ENCODE measurements at regions not wholly inside any gene's neighbourhood (a gene's known extent, or its start where the extent isn't known, plus 50 kb on each side); places are given as distances from the start of the nearest gene placed in this dataset.
"Not testable (repeated sequence)": the region's sequence is repeated elsewhere in the genome, so short reads cannot be mapped to it uniquely, and the experiment has no call there.

DNA sequence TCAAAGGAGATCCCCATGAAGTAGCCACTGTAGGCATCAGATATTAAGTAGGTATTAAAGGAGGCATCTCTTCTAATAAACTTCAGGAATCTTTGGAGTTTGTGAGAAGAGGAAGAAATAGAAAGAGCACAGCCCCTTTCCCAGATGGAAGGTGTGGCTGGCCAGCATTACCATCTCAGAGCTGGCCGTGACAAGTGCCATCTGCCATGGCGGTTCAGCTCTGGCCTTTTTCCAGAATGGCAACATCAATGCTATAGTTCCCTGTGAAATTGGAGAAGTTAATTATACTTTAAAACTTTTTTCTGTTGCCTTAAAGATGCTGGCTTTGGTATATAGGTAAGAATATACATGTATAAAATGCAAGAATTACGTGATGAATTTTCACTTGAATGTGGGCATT lies 51.9 kb upstream of the MCUR1 start:
- H3K27ac ChIP-seq: no peak overlapping the region
- intact Hi-C loops (cut with DNase I; ENCODE audit: low total_unique reads): no loop called here

DNA sequence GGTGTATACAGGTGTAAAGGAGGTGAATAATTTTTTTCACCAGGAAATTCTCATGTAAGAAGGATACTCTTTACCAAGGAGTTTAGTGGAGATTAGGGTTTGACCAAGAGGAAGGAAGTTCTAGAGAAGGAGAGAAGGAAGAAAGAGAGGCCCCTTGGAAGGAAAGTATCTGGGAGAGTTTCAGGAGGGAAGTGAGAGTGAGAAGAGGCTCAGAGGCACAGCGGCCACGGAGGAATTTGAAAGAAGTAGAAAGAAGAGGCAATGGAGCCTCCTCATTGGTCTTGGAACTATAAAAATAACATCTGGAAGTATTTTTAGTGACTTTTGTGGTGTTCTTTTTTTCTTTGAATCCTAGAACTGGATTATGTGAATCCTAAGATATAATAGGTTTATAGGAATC lies 50.8 kb upstream of the MCUR1 start:
- Histone ChIP-seq H3K4me1 (peaks cover 0 to under 1% of the 10 kb centered on the region in 2 donors), H3K27me3 (peaks cover 4 to 5% of the 10 kb centered on the region in 2 donors), H3K4me3 (no peak overlapping the region), H3K27ac (no peak overlapping the region), H3K9me3 (no peaks in the 10 kb centered on the region), H3K36me3 (no peaks in the 10 kb centered on the region)
- intact Hi-C loops (cut with DNase I; ENCODE audit: low total_unique reads): no loop called here
- no peak for DNase-seq (ENCODE audit: low spot score in 2 of 2)
- TF ChIP-seq POLR2AphosphoS5 (IDR thresholded peaks at IDR 0.05) (no peak), POLR2A (IDR thresholded peaks at IDR 0.05) (no peak)
- TF ChIP-seq, protein P1, sequence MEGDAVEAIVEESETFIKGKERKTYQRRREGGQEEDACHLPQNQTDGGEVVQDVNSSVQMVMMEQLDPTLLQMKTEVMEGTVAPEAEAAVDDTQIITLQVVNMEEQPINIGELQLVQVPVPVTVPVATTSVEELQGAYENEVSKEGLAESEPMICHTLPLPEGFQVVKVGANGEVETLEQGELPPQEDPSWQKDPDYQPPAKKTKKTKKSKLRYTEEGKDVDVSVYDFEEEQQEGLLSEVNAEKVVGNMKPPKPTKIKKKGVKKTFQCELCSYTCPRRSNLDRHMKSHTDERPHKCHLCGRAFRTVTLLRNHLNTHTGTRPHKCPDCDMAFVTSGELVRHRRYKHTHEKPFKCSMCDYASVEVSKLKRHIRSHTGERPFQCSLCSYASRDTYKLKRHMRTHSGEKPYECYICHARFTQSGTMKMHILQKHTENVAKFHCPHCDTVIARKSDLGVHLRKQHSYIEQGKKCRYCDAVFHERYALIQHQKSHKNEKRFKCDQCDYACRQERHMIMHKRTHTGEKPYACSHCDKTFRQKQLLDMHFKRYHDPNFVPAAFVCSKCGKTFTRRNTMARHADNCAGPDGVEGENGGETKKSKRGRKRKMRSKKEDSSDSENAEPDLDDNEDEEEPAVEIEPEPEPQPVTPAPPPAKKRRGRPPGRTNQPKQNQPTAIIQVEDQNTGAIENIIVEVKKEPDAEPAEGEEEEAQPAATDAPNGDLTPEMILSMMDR (IDR thresholded peaks at IDR 0.05): no peak

More for the DNA sequence above, 51.9 kb upstream of the MCUR1 start:
- Histone ChIP-seq H3K4me3 (no peak overlapping the region), H3K4me1 (no peaks in the 10 kb centered on the region), H3K36me3 (no peaks in the 10 kb centered on the region), H3K27me3 (no peaks in the 10 kb centered on the region), H3K9me3 (no peaks in the 10 kb centered on the region)
- no peak for DNase-seq (ENCODE audit: low spot score in 2 of 2)
- TF ChIP-seq POLR2A (IDR thresholded peaks at IDR 0.05): no peak
- TF ChIP-seq POLR2AphosphoS5 (IDR thresholded peaks at IDR 0.05): no peak
- TF ChIP-seq, protein P1 (IDR thresholded peaks at IDR 0.05): no peak

DNA sequence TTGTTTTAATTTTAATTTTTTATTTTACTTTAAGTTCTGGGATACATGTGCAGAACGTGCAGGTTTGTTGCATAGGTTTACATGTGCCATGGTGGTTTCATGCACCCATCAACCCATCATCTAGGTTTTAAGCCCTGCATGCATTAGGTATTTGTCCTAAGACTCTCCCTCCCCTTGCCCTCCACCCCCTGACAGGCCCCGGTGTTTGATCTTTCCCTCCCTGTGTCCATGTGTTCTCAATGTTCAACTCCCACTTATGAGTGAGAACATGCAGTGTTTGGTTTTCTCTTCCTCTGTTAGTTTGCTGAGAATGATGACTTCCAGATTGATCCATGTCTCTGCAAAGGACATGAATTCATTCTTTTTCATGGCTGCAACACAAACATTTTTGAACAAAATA lies 50.3 kb upstream of the MCUR1 start:
- H3K4me3 ChIP-seq; H3K4me1 ChIP-seq; H3K9me3 ChIP-seq; intact Hi-C loops (cut with DNase I; ENCODE audit: low total_unique reads); H3K27ac ChIP-seq; H3K27me3 ChIP-seq; DNase-seq (ENCODE audit: low spot score in 2 of 2); H3K36me3 ChIP-seq: not testable (repeated sequence)

Data from breast epithelium (tissue), 4 donors.